Activated CD8-positive, alpha-beta T cell treated with anti-CD3 and anti-CD28 coated beads for 36 hours (primary cell): ENCODE measurements at regions not wholly inside any gene's neighbourhood (a gene's known extent, or its start where the extent isn't known, plus 50 kb on each side); places are given as distances from the start of the nearest gene placed in this dataset.

Experiments used
- ATAC-seq: fragments of 200-7000 bp; cut with Tn5 transposase; one replicate; pipeline ENCODE4 v1.10.0; 2021; ENCODE audit warnings: mild to moderate bottlenecking, moderate library complexity
- CTCF ChIA-PET: fragments of 350-600 bp; sonication (Branson Sonifier 250); formaldehyde crosslinking; loops from one replicate; lab custom pipeline; 2021; ENCODE audit warnings: antibody characterized with exemption; lab: Charles Lee
- POLR2A ChIA-PET: fragments of 350-600 bp; sonication (Branson Sonifier 250); formaldehyde crosslinking; loops from one replicate; lab custom pipeline; 2021; ENCODE audit warnings: antibody characterized with exemption; lab: Charles Lee
- DNase-seq: peaks from one replicate; pipeline ENCODE4 v3.0.0-alpha.2; 2020
- H3K27ac Mint-ChIP-seq: one replicate; pipeline ENCODE4 v1.8.0; 2021; ENCODE audit warnings: mild to moderate bottlenecking, mixed read lengths
- H3K27me3 Mint-ChIP-seq: one replicate; pipeline ENCODE4 v1.8.0; 2021; ENCODE audit warnings: mixed read lengths
- H3K36me3 Mint-ChIP-seq: one replicate; pipeline ENCODE4 v1.8.0; 2021; ENCODE audit warnings: low read depth, mixed read lengths
- H3K4me1 Mint-ChIP-seq: one replicate; pipeline ENCODE4 v1.8.0; 2021; ENCODE audit warnings: low read depth, mixed read lengths
- H3K4me3 Mint-ChIP-seq: one replicate; pipeline ENCODE4 v1.8.0; 2021; ENCODE audit warnings: mild to moderate bottlenecking, moderate library complexity, mixed read lengths
- H3K9me3 Mint-ChIP-seq: one replicate; pipeline ENCODE4 v1.8.0; 2021; ENCODE audit warnings: mixed read lengths
- intact Hi-C: fragments of 100-400 bp; cut with micrococcal nuclease; formaldehyde crosslinking; loops from one replicate; pipeline ENCODE4 v1.10.0; 2022
- TF ChIP-seq, protein P1 (sequence below): fragments of 200-600 bp; IDR thresholded peaks from one replicate; pipeline ENCODE4 v1.8.0; 2022; ENCODE audit warnings: antibody characterized with exemption, mild to moderate bottlenecking

DNA sequence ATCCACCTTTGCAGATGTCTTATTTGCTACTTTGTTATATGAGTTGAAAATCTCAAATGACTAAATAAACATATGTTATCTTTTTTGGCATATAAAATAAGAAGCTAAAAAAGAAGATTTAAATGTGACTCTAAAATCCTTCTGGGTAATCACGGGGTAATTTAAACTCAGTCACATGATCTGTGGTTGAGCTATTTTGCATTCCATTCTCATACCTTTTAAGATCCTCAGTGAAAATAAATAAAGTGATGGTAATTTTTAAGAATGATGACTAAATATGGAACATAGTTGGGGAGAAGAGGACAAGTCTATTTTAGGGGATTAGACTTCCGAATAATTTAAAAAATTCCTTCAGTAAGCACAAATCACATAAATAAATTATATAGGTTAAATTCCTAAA is 1076.8 kb downstream of the TUSC7 start:
- no peaks in the 10 kb centered on the region for H3K4me1 Mint-ChIP-seq
- H3K4me3 Mint-ChIP-seq, result no peak overlapping the region
- intact Hi-C loops, result no loop called here
- H3K27ac Mint-ChIP-seq, result no peak overlapping the region
- H3K9me3 Mint-ChIP-seq, result peaks cover 1% of the 10 kb centered on the region
- DNase-seq, result no peak
- TF ChIP-seq, protein P1, sequence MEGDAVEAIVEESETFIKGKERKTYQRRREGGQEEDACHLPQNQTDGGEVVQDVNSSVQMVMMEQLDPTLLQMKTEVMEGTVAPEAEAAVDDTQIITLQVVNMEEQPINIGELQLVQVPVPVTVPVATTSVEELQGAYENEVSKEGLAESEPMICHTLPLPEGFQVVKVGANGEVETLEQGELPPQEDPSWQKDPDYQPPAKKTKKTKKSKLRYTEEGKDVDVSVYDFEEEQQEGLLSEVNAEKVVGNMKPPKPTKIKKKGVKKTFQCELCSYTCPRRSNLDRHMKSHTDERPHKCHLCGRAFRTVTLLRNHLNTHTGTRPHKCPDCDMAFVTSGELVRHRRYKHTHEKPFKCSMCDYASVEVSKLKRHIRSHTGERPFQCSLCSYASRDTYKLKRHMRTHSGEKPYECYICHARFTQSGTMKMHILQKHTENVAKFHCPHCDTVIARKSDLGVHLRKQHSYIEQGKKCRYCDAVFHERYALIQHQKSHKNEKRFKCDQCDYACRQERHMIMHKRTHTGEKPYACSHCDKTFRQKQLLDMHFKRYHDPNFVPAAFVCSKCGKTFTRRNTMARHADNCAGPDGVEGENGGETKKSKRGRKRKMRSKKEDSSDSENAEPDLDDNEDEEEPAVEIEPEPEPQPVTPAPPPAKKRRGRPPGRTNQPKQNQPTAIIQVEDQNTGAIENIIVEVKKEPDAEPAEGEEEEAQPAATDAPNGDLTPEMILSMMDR, result no peak
- no peaks in the 10 kb centered on the region for H3K36me3 Mint-ChIP-seq
- ChIA-PET POLR2A (interaction anchor here (1.1 kb wide), 1 partner anchor 9 kb away, joined by 3 read pairs; no protein-coding TSS in a partner anchor), CTCF (no interaction called here)
- H3K27me3 Mint-ChIP-seq, result no peaks in the 10 kb centered on the region
- no peak for ATAC-seq

DNA sequence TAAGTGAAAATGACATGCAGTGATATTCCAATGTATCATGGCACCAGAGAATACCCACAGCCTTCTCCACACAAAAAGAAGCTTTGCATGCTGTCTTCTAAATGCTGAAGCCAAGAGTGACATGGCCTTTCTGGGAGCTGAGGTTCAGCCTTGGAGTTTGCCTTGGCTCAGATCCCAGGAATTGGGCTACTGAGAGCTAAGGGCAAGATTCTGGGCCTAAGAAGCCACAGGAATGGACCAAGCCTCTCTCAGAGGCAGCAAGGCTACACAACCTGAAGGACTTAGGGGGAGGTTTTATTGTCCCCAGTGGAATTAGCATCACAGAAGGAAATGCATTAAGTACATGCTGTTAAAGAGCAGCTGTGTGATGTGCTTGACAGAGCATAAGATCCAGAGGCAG is 1078.5 kb downstream of the TUSC7 start:
- ChIA-PET POLR2A (no interaction called here), CTCF (no interaction called here)
- no peaks in the 10 kb centered on the region for H3K27me3 Mint-ChIP-seq
- no peak overlapping the region for H3K27ac Mint-ChIP-seq
- ATAC-seq, result no peak
- H3K4me3 Mint-ChIP-seq, result no peak overlapping the region
- no peak for DNase-seq
- H3K9me3 Mint-ChIP-seq, result no peaks in the 10 kb centered on the region
- no peaks in the 10 kb centered on the region for H3K4me1 Mint-ChIP-seq
- intact Hi-C loops, result no loop called here
- no peaks in the 10 kb centered on the region for H3K36me3 Mint-ChIP-seq
- TF ChIP-seq, protein P1, result no peak

DNA sequence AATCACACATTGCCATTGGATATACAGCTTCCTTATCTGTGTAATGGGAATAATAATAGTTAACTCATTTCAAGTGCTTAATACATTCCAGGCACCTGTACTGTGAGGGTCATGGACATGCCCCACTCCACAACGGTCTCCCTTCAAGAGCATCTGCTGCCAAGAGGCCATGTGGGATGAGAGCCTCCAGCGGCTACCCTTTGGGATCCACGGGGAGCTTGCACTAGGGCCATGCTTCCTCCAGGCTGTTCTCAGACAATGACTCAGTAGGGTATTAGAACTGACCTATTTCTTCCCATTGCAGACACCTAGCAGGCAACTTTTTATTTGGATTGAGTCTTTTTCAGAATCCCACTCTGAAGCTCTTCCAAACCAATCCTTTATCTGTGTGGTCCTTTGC is 1078.9 kb downstream of the TUSC7 start:
- DNase-seq (no peak), ATAC-seq (no peak)
- POLR2A ChIA-PET, result no interaction called here
- H3K4me3 Mint-ChIP-seq, result no peak overlapping the region
- TF ChIP-seq, protein P1, result no peak
- CTCF ChIA-PET, result no interaction called here
- no peaks in the 10 kb centered on the region for H3K4me1 Mint-ChIP-seq
- intact Hi-C loops, result no loop called here
- no peak overlapping the region for H3K27ac Mint-ChIP-seq
- no peaks in the 10 kb centered on the region for H3K36me3 Mint-ChIP-seq
- no peaks in the 10 kb centered on the region for H3K9me3 Mint-ChIP-seq
- H3K27me3 Mint-ChIP-seq, result no peaks in the 10 kb centered on the region

DNA sequence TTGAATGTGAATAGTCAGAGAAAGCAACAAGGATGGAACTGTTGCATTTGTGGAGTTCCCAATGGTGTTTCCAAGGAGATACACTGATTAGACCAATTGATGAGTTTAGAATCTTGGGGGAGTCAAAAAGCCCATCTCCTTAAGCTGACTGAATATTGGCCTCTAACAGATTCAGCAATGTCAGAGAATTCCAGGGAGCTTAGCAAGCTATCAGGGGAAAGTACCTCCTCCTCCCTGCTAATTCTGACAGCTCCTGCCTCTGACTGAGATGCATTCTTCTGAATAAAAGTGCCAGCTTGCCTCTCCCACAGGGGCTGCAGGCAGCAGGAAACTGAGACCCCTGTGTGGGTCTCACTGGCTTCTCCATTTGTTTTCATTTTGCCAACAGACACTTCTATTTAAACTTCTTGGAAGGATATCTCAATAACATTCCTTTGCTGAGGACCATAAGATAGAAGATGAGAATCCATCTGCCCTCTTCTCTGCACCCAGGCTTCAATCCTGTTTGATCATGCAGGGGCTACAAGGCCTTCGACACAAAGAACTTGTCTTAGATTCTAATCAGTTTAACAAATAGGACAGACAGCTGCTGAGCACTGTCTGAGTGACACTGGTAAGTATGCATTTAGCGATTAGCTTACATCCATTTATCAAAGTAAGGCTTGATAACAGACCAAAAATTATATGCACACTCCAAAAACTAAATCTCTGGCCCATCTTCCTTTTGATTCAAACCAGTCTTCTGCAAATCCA is 1080.8 kb downstream of the TUSC7 start:
- ChIA-PET POLR2A (no interaction called here), CTCF (no interaction called here)
- TF ChIP-seq, protein P1, result no peak
- Mint-ChIP-seq H3K27me3 (no peaks in the 10 kb centered on the region), H3K4me3 (no peak overlapping the region), H3K4me1 (no peaks in the 10 kb centered on the region), H3K27ac (no peak overlapping the region), H3K36me3 (no peaks in the 10 kb centered on the region), H3K9me3 (no peaks in the 10 kb centered on the region)
- intact Hi-C loops, result no loop called here
- DNase-seq, result no peak
- no peak for ATAC-seq

DNA sequence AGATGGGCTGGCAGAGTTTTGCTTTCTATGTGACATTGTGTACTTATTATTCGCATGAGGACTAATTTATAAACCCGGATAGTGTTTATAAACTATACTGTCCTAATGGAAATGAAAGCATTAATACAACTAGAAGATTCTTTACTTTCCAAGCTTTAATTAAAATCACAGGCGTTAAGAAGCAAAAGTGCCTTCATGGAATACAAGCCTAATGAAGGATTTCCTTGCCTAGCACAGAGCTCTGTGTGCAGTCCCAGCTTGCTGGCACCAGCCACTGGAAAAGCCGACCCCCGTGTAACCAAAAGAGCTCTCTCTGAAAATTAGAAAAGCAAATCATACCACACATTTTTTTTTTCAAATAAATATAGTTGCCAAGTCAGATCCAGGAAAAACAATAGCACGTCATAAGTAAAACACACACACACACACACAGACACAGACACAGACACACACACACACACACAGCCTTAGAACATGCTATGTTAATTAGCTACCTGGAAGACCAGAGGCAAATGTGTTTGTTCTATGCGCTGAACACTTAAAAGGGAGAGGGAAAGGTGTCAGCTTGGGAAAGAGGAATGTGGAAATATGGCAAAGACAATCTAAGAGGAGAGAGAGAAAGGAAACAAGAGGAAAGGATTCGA is 1084.2 kb downstream of the TUSC7 start:
- POLR2A ChIA-PET, result no interaction called here
- H3K4me1 Mint-ChIP-seq, result no peaks in the 10 kb centered on the region
- intact Hi-C loops, result no loop called here

More for the DNA sequence above, 1084.2 kb downstream of the TUSC7 start:
- TF ChIP-seq, protein P1, result no peak
- ATAC-seq (no peak), DNase-seq (no peak)
- no peaks in the 10 kb centered on the region for H3K36me3 Mint-ChIP-seq
- H3K9me3 Mint-ChIP-seq, result peaks cover 1% of the 10 kb centered on the region
- H3K4me3 Mint-ChIP-seq, result no peak overlapping the region
- CTCF ChIA-PET, result interaction anchor here (1.1 kb wide), 1 partner anchor 1090 kb away, joined by 3 read pairs; no protein-coding TSS in a partner anchor
- H3K27ac Mint-ChIP-seq, result no peak overlapping the region
- H3K27me3 Mint-ChIP-seq, result no peaks in the 10 kb centered on the region
